Astrocyte (in vitro differentiated cells and primary cell): ENCODE measurements at regions not wholly inside any gene's neighbourhood (a gene's known extent, or its start where the extent isn't known, plus 50 kb on each side); places are given as distances from the start of the nearest gene placed in this dataset.

ENCODE experiments used
- DNase-seq: peaks from one replicate; pipeline ENCODE4 v3.0.0-alpha.2; 2010; ENCODE audit warnings: low read depth
- FAIRE-seq: peaks from 2 replicates; lab custom pipeline; 2011; peaks lifted over from hg19 to GRCh38; lab: Jason Lieb, UNC
- H2AFZ ChIP-seq: 2 replicates; pipeline ENCODE4 v1.6.0; 2012; ENCODE audit warnings: low read depth, low read length, inconsistent platforms
- H3K27ac ChIP-seq: 2 replicates; pipeline ENCODE4 v1.5.1; 2011; ENCODE audit warnings: low read depth, low read length, inconsistent platforms
- H3K27me3 ChIP-seq: 2 replicates; pipeline ENCODE4 v1.6.0; 2011; ENCODE audit warnings: low read length, inconsistent platforms; ENCODE audit not compliant: insufficient read depth
- H3K36me3 ChIP-seq: 2 replicates; pipeline ENCODE4 v1.5.1; 2011; ENCODE audit warnings: low read length, inconsistent platforms; ENCODE audit not compliant: insufficient read depth
- H3K4me1 ChIP-seq: 2 replicates; pipeline ENCODE4 v1.5.1; 2011; ENCODE audit warnings: low read length, inconsistent platforms; ENCODE audit not compliant: insufficient read depth
- H3K4me2 ChIP-seq: 2 replicates; pipeline ENCODE4 v1.6.0; 2012; ENCODE audit warnings: low read length, inconsistent platforms
- H3K4me3 ChIP-seq: 2 replicates; pipeline ENCODE4 v1.5.1; 2011; ENCODE audit warnings: low read depth, mild to moderate bottlenecking, low read length, inconsistent platforms; ENCODE audit not compliant: insufficient read depth
- H3K79me2 ChIP-seq: 2 replicates; pipeline ENCODE4 v1.6.0; 2012; ENCODE audit warnings: mild to moderate bottlenecking, low read length, inconsistent platforms; ENCODE audit not compliant: insufficient read depth
- H3K9ac ChIP-seq: 2 replicates; pipeline ENCODE4 v1.6.0; 2012; ENCODE audit warnings: mild to moderate bottlenecking, low read length, inconsistent platforms
- H3K9me3 ChIP-seq: 2 replicates; pipeline ENCODE4 v1.5.1; 2012; ENCODE audit warnings: low read depth, mild to moderate bottlenecking, low read length, inconsistent platforms; ENCODE audit not compliant: insufficient read depth
- H4K20me1 ChIP-seq: 2 replicates; pipeline ENCODE4 v1.6.0; 2012; ENCODE audit warnings: low read length, inconsistent platforms; ENCODE audit not compliant: insufficient read depth
- H3K27ac Mint-ChIP-seq: one replicate; pipeline ENCODE4 v1.8.0; 2021; ENCODE audit warnings: mild to moderate bottlenecking, mixed read lengths; ENCODE audit not compliant: unreplicated experiment
- H3K27me3 Mint-ChIP-seq: one replicate; pipeline ENCODE4 v1.8.0; 2021; ENCODE audit warnings: low read depth, mixed read lengths; ENCODE audit not compliant: unreplicated experiment
- H3K36me3 Mint-ChIP-seq: one replicate; pipeline ENCODE4 v1.8.0; 2021; ENCODE audit warnings: low read depth, mixed read lengths; ENCODE audit not compliant: unreplicated experiment
- H3K4me1 Mint-ChIP-seq: one replicate; pipeline ENCODE4 v1.8.0; 2021; ENCODE audit warnings: low read depth, mixed read lengths; ENCODE audit not compliant: unreplicated experiment
- H3K4me3 Mint-ChIP-seq: one replicate; pipeline ENCODE4 v1.8.0; 2021; ENCODE audit warnings: mild to moderate bottlenecking, moderate library complexity, mixed read lengths; ENCODE audit not compliant: unreplicated experiment
- H3K9me3 Mint-ChIP-seq: one replicate; pipeline ENCODE4 v1.8.0; 2021; ENCODE audit warnings: mild to moderate bottlenecking, mixed read lengths; ENCODE audit not compliant: unreplicated experiment
- CTCF ChIP-seq: IDR thresholded peaks from 2 replicates; pipeline ENCODE4 v1.5.1; 2011; ENCODE audit warnings: low read depth, mild to moderate bottlenecking, inconsistent platforms, low read length, moderate library complexity; ENCODE audit not compliant: insufficient read depth
- EZH2 ChIP-seq: IDR thresholded peaks from 2 replicates; pipeline ENCODE4 v1.6.1; 2012; ENCODE audit warnings: mild to moderate bottlenecking, low read length, inconsistent platforms; ENCODE audit not compliant: insufficient read depth

GRCh38 chr12:17264603-17265002, 658.6 kb upstream of the LMO3 start:
- Histone ChIP-seq H3K79me2 (no peaks in the 10 kb centered on the region), H2AFZ (no peak overlapping the region), H3K4me2 (no peak overlapping the region), H3K4me1 (no peaks in the 10 kb centered on the region), H3K36me3 (no peaks in the 10 kb centered on the region), H3K27ac (no peak overlapping the region), H3K9me3 (no peaks in the 10 kb centered on the region), H3K4me3 (no peak overlapping the region), H4K20me1 (no peaks in the 10 kb centered on the region), H3K27me3 (no peaks in the 10 kb centered on the region), H3K9ac (no peak overlapping the region)
- H3K27ac Mint-ChIP-seq: no peak overlapping the region
- no peak for TF ChIP-seq EZH2
- no peak for TF ChIP-seq CTCF
- H3K27me3 Mint-ChIP-seq: no peaks in the 10 kb centered on the region
- H3K9me3 Mint-ChIP-seq: no peaks in the 10 kb centered on the region
- no peaks in the 10 kb centered on the region for H3K4me1 Mint-ChIP-seq
- no peak for DNase-seq
- H3K4me3 Mint-ChIP-seq: no peak overlapping the region
- H3K36me3 Mint-ChIP-seq: no peaks in the 10 kb centered on the region
- no peak for FAIRE-seq

- no peak overlapping the region for H3K27ac Mint-ChIP-seq
- no peaks in the 10 kb centered on the region for H3K27me3 Mint-ChIP-seq
- H3K79me2 ChIP-seq: no peaks in the 10 kb centered on the region
- H3K36me3 ChIP-seq: no peaks in the 10 kb centered on the region
- TF ChIP-seq EZH2 (no peak), CTCF (no peak)
- H3K9me3 Mint-ChIP-seq: no peaks in the 10 kb centered on the region
- H2AFZ ChIP-seq: no peak overlapping the region
- H3K27me3 ChIP-seq: no peaks in the 10 kb centered on the region
- H4K20me1 ChIP-seq: no peaks in the 10 kb centered on the region
- no peaks in the 10 kb centered on the region for H3K4me1 Mint-ChIP-seq
- FAIRE-seq: no peak
- no peak for DNase-seq
- no peaks in the 10 kb centered on the region for H3K9me3 ChIP-seq
- H3K27ac ChIP-seq: no peak overlapping the region
- H3K4me1 ChIP-seq: no peaks in the 10 kb centered on the region
- no peak overlapping the region for H3K4me3 ChIP-seq
- H3K9ac ChIP-seq: no peak overlapping the region
- H3K4me2 ChIP-seq: no peak overlapping the region
- no peaks in the 10 kb centered on the region for H3K36me3 Mint-ChIP-seq
- H3K4me3 Mint-ChIP-seq: no peak overlapping the region
Observed at GRCh38 chr12:17239874-17240273, 633.9 kb upstream of the LMO3 start.

- H3K79me2 ChIP-seq: no peaks in the 10 kb centered on the region
- H3K36me3 ChIP-seq: no peaks in the 10 kb centered on the region
- DNase-seq (no peak), FAIRE-seq (no peak)
- no peak overlapping the region for H3K4me3 ChIP-seq
- Mint-ChIP-seq H3K27ac (no peak overlapping the region), H3K27me3 (no peaks in the 10 kb centered on the region), H3K9me3 (no peaks in the 10 kb centered on the region), H3K4me3 (no peak overlapping the region), H3K4me1 (no peaks in the 10 kb centered on the region), H3K36me3 (no peaks in the 10 kb centered on the region)
- no peak overlapping the region for H3K4me2 ChIP-seq
- no peaks in the 10 kb centered on the region for H4K20me1 ChIP-seq
- no peak overlapping the region for H3K9ac ChIP-seq
- H3K9me3 ChIP-seq: no peaks in the 10 kb centered on the region
- no peaks in the 10 kb centered on the region for H3K4me1 ChIP-seq
- no peak for TF ChIP-seq EZH2
- TF ChIP-seq CTCF: no peak
- H3K27me3 ChIP-seq: no peaks in the 10 kb centered on the region
- no peak overlapping the region for H3K27ac ChIP-seq
- H2AFZ ChIP-seq: no peak overlapping the region
Observed at GRCh38 chr12:17235996-17236395, 630.0 kb upstream of the LMO3 start.
